ENCODE measurements at regions not wholly inside any gene's neighbourhood (a gene's known extent, or its start where the extent isn't known, plus 50 kb on each side); places are given as distances from the start of the nearest gene placed in this dataset.

DNA sequence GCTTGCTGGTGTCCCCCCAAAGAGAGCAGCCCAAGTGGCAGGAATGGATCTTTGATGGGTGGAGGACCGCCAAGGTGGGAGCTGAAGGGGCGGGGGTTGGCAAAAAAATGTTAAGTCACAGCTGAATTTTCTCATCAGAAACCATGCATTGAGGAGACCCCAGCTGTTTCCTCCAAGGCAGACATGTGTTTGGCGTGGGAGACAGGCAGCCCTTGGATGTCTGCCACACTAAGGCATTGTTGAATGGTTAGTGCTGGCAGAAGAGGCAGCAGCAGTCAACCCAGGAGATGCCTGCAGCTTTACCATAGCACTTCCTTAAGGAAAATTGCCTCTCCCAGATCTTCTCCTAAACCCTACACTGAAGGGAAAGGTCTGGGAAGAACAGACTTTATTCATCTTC lies 394.9 kb upstream of the CD180 start:
- Histone ChIP-seq H3K9me3 (no peaks in the 10 kb centered on the region), H4K20me1 (no peaks in the 10 kb centered on the region), H3K4me3 (no peak overlapping the region), H3K27me3 (no peaks in the 10 kb centered on the region), H3K27ac (no peak overlapping the region), H3K36me3 (no peaks in the 10 kb centered on the region), H3K4me1 (no peaks in the 10 kb centered on the region), H3K9ac (no peak overlapping the region), H3K4me2 (no peak overlapping the region)
- TF ChIP-seq Cebpa-rat (IDR thresholded peaks at IDR 0.05), result no peak

DNA sequence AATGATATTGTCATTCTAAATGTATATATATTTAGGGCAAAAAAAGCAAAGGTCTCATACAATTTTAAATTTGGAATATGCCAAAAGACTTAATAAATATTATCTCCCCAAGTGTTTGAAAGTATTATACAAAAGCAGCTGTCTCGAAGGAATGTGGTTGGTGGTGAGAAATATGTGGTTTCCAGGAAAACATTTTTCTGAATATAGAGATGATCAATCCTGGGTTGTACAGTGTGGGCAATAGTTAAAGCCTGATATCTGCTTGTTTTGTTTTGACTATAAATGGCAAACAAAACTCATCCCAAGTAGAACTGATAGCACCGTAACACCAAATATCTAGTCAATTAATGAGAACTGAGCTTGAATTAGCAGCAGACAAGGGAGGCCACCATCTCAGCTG lies 391.8 kb upstream of the CD180 start:
- no peaks in the 10 kb centered on the region for H3K4me1 ChIP-seq
- no peak overlapping the region for H3K27ac ChIP-seq
- no peaks in the 10 kb centered on the region for H4K20me1 ChIP-seq
- H3K36me3 ChIP-seq, result no peaks in the 10 kb centered on the region
- no peak for TF ChIP-seq Cebpa-rat (IDR thresholded peaks at IDR 0.05)
- H3K4me2 ChIP-seq, result no peak overlapping the region
- no peak overlapping the region for H3K9ac ChIP-seq
- H3K27me3 ChIP-seq, result no peaks in the 10 kb centered on the region
- no peak overlapping the region for H3K4me3 ChIP-seq
- no peaks in the 10 kb centered on the region for H3K9me3 ChIP-seq

DNA sequence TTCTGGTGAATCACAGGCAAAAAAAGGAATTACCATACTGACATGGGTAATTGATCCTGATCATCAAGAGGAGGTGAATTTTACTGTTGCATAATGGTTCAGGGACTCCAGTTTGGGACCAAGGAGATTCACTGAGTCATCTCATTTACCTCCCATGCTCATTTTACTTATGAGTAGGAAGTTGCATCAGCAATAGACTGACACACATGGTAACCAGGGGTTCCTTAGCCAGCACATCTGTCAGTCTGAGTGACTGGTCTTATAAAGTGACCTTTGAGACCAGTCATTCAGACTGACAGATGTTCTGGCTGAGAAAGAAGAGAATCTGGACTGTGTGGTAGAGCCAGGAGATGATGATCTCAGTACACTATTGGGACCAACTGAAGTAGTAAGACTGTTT lies 384.6 kb upstream of the CD180 start:
- TF ChIP-seq Cebpa-rat (IDR thresholded peaks at IDR 0.05), result no peak
- Histone ChIP-seq H3K4me1 (no peaks in the 10 kb centered on the region), H3K27ac (no peak overlapping the region)

DNA sequence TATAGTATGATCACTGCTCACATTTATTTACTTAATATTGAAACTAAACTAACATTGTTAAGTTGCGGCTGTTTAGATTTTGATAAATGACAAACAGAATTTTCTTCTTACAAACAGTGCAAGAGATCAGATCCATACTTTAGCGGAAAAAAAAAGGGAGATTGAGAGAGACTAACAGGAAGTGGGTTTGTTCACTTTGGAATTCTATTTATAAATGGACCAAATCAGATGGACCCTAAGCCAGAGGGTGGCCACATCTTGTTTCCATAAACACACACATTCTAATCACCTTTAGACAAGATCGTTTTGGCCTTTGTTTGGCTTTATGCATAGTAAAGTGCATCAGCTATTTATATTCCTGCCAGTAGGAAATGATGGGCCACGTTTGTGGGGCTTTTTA lies 381.4 kb upstream of the CD180 start:
- Histone ChIP-seq H3K4me2 (no peak overlapping the region), H3K4me3 (no peak overlapping the region)
- TF ChIP-seq Cebpa-rat (IDR thresholded peaks at IDR 0.05), result no peak

More for the DNA sequence above, 384.6 kb upstream of the CD180 start:
- Histone ChIP-seq H3K36me3 (no peaks in the 10 kb centered on the region), H3K9me3 (no peaks in the 10 kb centered on the region), H3K4me3 (no peak overlapping the region), H4K20me1 (no peaks in the 10 kb centered on the region), H3K9ac (no peak overlapping the region), H3K27me3 (no peaks in the 10 kb centered on the region), H3K4me2 (no peak overlapping the region)

DNA sequence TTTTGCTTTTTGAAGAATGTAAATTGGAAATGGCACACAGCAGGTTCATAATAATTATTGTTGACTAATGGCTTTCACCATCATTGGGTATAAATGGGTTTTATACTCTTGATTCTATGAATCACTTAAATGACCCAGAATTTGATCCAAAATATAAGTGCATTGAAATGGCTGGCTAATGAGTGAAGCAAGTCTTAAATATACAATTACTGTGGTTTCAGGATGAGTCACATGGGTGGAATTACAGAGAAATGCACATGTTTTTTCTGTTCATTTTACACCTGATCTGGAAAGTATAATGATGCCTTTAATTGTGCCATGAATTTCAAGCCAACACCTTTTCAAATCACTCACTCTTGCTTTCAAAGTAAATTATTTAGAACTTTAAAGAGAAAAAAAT lies 380.8 kb upstream of the CD180 start:
- no peaks in the 10 kb centered on the region for H3K36me3 ChIP-seq

More for the DNA sequence above, 381.4 kb upstream of the CD180 start:
- H3K4me1 ChIP-seq, result no peaks in the 10 kb centered on the region
- H3K27me3 ChIP-seq, result no peaks in the 10 kb centered on the region
- H3K9me3 ChIP-seq, result no peaks in the 10 kb centered on the region
- H3K9ac ChIP-seq, result no peak overlapping the region
- H3K36me3 ChIP-seq, result no peaks in the 10 kb centered on the region
- H3K27ac ChIP-seq, result no peak overlapping the region
- no peaks in the 10 kb centered on the region for H4K20me1 ChIP-seq

DNA sequence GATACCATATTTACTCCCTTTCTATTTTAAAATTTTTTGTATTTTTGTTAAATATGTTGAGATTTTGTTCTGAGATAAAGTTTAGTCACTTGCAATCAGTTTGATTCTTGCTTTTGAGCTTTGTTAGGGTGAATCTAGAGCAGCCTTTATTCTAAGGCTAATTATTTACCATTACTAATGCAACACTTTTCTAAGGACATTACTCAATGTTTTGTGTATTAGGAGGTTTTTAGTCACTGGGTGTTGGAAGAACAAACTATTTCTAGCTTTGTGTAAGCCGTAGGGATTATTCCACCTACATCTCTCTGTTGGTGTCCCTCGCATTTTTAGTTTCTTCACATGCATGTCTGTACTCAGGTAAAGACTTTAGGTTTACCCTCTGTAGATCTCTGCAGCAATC lies 379.5 kb upstream of the CD180 start:
- Histone ChIP-seq H3K27me3 (no peaks in the 10 kb centered on the region), H3K4me1 (no peaks in the 10 kb centered on the region), H3K9me3 (no peaks in the 10 kb centered on the region), H3K4me3 (no peak overlapping the region), H3K27ac (no peak overlapping the region), H3K36me3 (no peaks in the 10 kb centered on the region), H3K9ac (no peak overlapping the region), H4K20me1 (no peaks in the 10 kb centered on the region), H3K4me2 (no peak overlapping the region)
- TF ChIP-seq Cebpa-rat (IDR thresholded peaks at IDR 0.05), result no peak

More for the DNA sequence above, 380.8 kb upstream of the CD180 start:
- no peak for TF ChIP-seq Cebpa-rat (IDR thresholded peaks at IDR 0.05)
- Histone ChIP-seq H3K4me2 (no peak overlapping the region), H3K9ac (no peak overlapping the region), H4K20me1 (no peaks in the 10 kb centered on the region), H3K4me3 (no peak overlapping the region), H3K9me3 (no peaks in the 10 kb centered on the region), H3K4me1 (no peaks in the 10 kb centered on the region), H3K27ac (no peak overlapping the region), H3K27me3 (no peaks in the 10 kb centered on the region)

DNA sequence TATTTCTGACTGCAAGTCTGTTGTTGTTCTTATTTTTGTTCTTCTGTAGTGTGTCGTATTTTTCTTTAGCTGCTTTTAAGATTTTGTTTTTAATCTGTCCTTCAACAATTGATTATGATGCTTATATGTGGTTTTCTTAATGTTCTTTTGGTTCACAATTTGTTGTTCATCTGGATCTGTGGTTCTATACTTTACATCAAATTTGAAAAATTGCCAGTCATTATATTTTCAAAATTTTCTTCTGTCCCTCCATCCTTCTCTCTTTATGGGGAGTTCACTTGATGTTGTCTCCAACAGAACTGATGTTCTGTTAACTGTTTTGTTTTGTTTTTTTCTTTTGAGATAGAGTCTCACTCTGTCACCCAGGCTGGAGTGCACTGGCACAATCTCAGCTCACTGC lies 378.5 kb upstream of the CD180 start:
- H3K9ac ChIP-seq, result no peak overlapping the region
- H3K4me1 ChIP-seq, result no peaks in the 10 kb centered on the region
- no peak overlapping the region for H3K4me3 ChIP-seq
- H3K9me3 ChIP-seq, result no peaks in the 10 kb centered on the region
- no peaks in the 10 kb centered on the region for H3K36me3 ChIP-seq
- no peak overlapping the region for H3K27ac ChIP-seq
- no peak for TF ChIP-seq Cebpa-rat (IDR thresholded peaks at IDR 0.05)
- H3K4me2 ChIP-seq, result no peak overlapping the region
- no peaks in the 10 kb centered on the region for H4K20me1 ChIP-seq
- no peaks in the 10 kb centered on the region for H3K27me3 ChIP-seq

DNA sequence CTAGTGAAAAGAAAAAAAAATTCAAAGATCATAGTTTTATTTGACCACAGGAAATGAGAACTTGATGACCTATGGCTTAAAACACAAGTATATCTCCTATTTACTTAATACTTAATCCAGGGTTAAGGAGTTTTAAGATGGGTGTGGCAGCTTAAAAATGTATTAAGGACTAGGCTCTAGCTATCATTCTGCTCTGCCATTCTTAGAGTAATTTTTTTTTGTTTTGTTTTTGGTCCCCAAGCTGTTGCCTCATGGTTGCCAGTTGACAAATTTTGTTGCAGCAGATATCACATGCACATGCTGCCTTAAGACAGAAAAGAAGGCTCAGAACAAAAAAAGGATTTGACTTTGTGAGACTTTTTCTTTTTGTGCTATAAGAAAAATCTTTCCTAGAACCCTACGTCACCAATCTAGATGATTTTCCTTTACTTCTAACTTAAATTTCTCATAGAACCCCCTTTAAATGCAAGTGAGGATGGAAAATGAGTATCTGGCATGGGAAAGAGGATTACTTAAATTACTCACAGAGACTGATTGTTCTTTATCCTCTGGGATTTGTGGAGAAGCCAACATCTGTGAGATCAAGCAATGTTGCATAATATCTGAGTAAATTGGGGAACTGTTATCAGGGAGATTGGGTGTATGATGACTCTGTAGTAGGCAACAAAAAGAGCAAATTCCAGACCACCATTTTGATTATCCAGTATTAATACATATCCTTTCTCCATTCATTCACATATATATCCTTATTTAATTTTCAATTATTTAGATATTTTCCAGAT lies 364.7 kb upstream of the CD180 start:
- no peaks in the 10 kb centered on the region for H3K36me3 ChIP-seq
- H3K4me2 ChIP-seq, result no peak overlapping the region
- no peak for TF ChIP-seq Cebpa-rat (IDR thresholded peaks at IDR 0.05)

DNA sequence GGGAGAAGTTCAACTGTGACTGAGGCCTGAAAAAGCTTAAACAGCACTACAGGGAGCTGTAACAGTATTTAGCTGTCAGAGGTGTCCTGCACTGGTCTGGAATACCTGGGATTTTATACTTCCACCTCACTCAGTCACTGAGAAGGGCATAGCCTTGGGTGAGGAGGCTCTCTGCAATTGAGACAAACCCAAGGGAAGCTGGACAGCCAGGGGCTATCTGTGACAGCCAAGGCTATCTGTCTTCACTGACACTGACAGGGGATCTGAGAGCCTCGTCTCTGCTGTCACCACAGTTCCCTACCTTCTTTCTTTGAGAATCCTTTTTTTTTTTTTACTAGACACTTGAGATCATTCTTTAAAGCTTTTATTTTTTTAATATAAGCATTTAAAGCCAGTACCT lies 356.2 kb upstream of the CD180 start:
- H4K20me1 ChIP-seq, result no peaks in the 10 kb centered on the region
- H3K4me2 ChIP-seq, result no peak overlapping the region
- H3K4me3 ChIP-seq, result no peak overlapping the region
- no peaks in the 10 kb centered on the region for H3K9me3 ChIP-seq
- no peak overlapping the region for H3K27ac ChIP-seq
- H3K27me3 ChIP-seq, result no peaks in the 10 kb centered on the region
- H3K36me3 ChIP-seq, result no peaks in the 10 kb centered on the region
- no peak overlapping the region for H3K9ac ChIP-seq
- TF ChIP-seq Cebpa-rat (IDR thresholded peaks at IDR 0.05), result no peak
- H3K4me1 ChIP-seq, result no peaks in the 10 kb centered on the region

More for the DNA sequence above, 364.7 kb upstream of the CD180 start:
- no peak overlapping the region for H3K9ac ChIP-seq
- H3K4me3 ChIP-seq, result no peak overlapping the region
- H3K4me1 ChIP-seq, result no peaks in the 10 kb centered on the region
- no peaks in the 10 kb centered on the region for H4K20me1 ChIP-seq
- no peak overlapping the region for H3K27ac ChIP-seq
- H3K9me3 ChIP-seq, result peaks cover 8% of the 10 kb centered on the region; the same call in 1 of the 2 replicates
- H3K27me3 ChIP-seq, result no peaks in the 10 kb centered on the region

DNA sequence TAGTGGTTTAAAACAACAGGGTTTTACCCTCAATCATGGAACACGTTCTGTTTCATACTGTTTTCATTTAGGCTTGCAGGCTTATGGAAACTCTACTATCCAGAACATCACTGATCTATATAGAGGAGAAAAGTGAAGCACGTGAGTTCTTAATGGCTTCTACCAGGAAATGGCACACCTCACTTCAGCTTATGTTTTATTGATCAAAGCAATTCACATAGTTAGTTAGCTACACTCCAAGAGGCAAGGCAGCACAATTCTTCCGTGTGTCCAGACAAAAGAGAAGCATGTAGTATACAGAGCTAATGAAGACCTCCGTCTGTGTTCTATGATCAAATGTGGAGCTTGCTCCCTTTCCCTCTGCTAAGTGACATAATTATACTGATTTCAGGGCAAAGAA lies 353.3 kb upstream of the CD180 start:
- Histone ChIP-seq H3K36me3 (no peaks in the 10 kb centered on the region), H3K4me3 (no peak overlapping the region), H3K4me1 (no peaks in the 10 kb centered on the region), H3K27ac (no peak overlapping the region), H3K9ac (no peak overlapping the region), H3K9me3 (no peaks in the 10 kb centered on the region), H3K4me2 (no peak overlapping the region), H4K20me1 (no peaks in the 10 kb centered on the region), H3K27me3 (no peaks in the 10 kb centered on the region)
- no peak for TF ChIP-seq Cebpa-rat (IDR thresholded peaks at IDR 0.05)

DNA sequence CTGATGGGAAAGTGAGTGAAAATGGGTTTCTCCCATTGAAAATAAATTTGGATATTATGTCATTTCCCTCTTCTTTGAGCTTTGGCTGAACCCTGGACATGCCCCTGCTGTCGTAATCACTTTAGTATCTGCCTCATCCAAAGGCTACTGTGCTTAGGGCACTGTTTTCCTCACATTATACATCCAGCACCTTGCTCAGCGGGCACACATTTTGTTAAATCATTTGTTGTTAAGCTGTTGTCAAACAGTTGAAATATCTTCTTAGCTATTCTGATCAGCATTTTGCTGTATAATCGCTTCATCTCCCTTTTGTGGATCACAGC lies 352.7 kb upstream of the CD180 start:
- no peak overlapping the region for H3K4me3 ChIP-seq
- H3K27ac ChIP-seq, result no peak overlapping the region
- no peaks in the 10 kb centered on the region for H3K36me3 ChIP-seq
- no peaks in the 10 kb centered on the region for H3K9me3 ChIP-seq
- TF ChIP-seq Cebpa-rat (IDR thresholded peaks at IDR 0.05), result no peak
- H3K27me3 ChIP-seq, result no peaks in the 10 kb centered on the region
- H4K20me1 ChIP-seq, result no peaks in the 10 kb centered on the region
- no peak overlapping the region for H3K9ac ChIP-seq
- no peaks in the 10 kb centered on the region for H3K4me1 ChIP-seq
- no peak overlapping the region for H3K4me2 ChIP-seq

All from BLaER1 (cell line).